Adipocyte (in vitro differentiated cells): ENCODE measurements at regions not wholly inside any gene's neighbourhood (a gene's known extent, or its start where the extent isn't known, plus 50 kb on each side); places are given as distances from the start of the nearest gene placed in this dataset.
A peak's percentile ranks its signal among the peaks of the same experiment; 100 is the strongest.

ENCODE experiments used
- DNase-seq: peaks from one replicate; pipeline ENCODE4 v3.0.0-alpha.2; 2015; ENCODE audit warnings: low read depth
- H3K27me3 ChIP-seq: replicated peaks from 2 replicates; pipeline ENCODE4 v1.7.0; 2013; ENCODE audit warnings: mild to moderate bottlenecking, low read length, moderate library complexity; ENCODE audit not compliant: control insufficient read depth, insufficient read depth
- H3K36me3 ChIP-seq: 2 replicates; pipeline ENCODE4 v1.7.0; 2013; ENCODE audit warnings: low read length, mild to moderate bottlenecking, moderate library complexity; ENCODE audit not compliant: control insufficient read depth, insufficient read depth, severe bottlenecking
- H3K4me1 ChIP-seq: 2 replicates; pipeline ENCODE4 v1.7.0; 2013; ENCODE audit warnings: mild to moderate bottlenecking, low read length, moderate library complexity; ENCODE audit not compliant: control insufficient read depth, insufficient read depth
- H3K4me3 ChIP-seq: 2 replicates; pipeline ENCODE4 v1.7.0; 2013; ENCODE audit warnings: mild to moderate bottlenecking, low read length, moderate library complexity
- H3K9ac ChIP-seq: 2 replicates; pipeline ENCODE4 v1.7.0; 2013; ENCODE audit warnings: mild to moderate bottlenecking, low read length, moderate library complexity
- H3K9me3 ChIP-seq: 2 replicates; pipeline ENCODE4 v1.7.0; 2013; ENCODE audit warnings: mild to moderate bottlenecking, low read length, moderate library complexity; ENCODE audit not compliant: control insufficient read depth

GRCh38 chr5:14069021-14069420 is 74.1 kb upstream of the TRIO start:
- H3K36me3 ChIP-seq = no peaks in the 10 kb centered on the region

GRCh38 chr5:14068136-14068535 is 75.0 kb upstream of the TRIO start:
- Histone ChIP-seq H3K9me3 (no peaks in the 10 kb centered on the region), H3K27me3 (no peaks in the 10 kb centered on the region), H3K4me1 (no peaks in the 10 kb centered on the region), H3K9ac (no peak overlapping the region), H3K4me3 (no peak overlapping the region), H3K36me3 (no peaks in the 10 kb centered on the region)
- no peak for DNase-seq

More at GRCh38 chr5:14069021-14069420, 74.1 kb upstream of the TRIO start:
- Histone ChIP-seq H3K27me3 (no peaks in the 10 kb centered on the region), H3K9ac (no peak overlapping the region), H3K4me1 (no peaks in the 10 kb centered on the region), H3K4me3 (no peak overlapping the region), H3K9me3 (no peaks in the 10 kb centered on the region)
- DNase-seq = no peak

- Histone ChIP-seq H3K36me3 (no peaks in the 10 kb centered on the region), H3K9me3 (no peaks in the 10 kb centered on the region), H3K4me1 (no peaks in the 10 kb centered on the region), H3K27me3 (no peaks in the 10 kb centered on the region), H3K9ac (no peak overlapping the region), H3K4me3 (no peak overlapping the region)
- no peak for DNase-seq
Measured at GRCh38 chr5:14066326-14066725, 76.8 kb upstream of the TRIO start.

- H3K9ac ChIP-seq = no peak overlapping the region
Measured at GRCh38 chr5:14064841-14065240, 78.3 kb upstream of the TRIO start.

GRCh38 chr5:14063691-14064090 is 79.5 kb upstream of the TRIO start:
- H3K27me3 ChIP-seq = no peaks in the 10 kb centered on the region
- no peak overlapping the region for H3K4me3 ChIP-seq
- H3K4me1 ChIP-seq = no peaks in the 10 kb centered on the region
- H3K9me3 ChIP-seq = no peaks in the 10 kb centered on the region
- no peaks in the 10 kb centered on the region for H3K36me3 ChIP-seq
- no peak for DNase-seq
- no peak overlapping the region for H3K9ac ChIP-seq

More at GRCh38 chr5:14064841-14065240, 78.3 kb upstream of the TRIO start:
- no peaks in the 10 kb centered on the region for H3K36me3 ChIP-seq
- DNase-seq = no peak
- no peaks in the 10 kb centered on the region for H3K27me3 ChIP-seq
- H3K4me1 ChIP-seq = no peaks in the 10 kb centered on the region
- no peak overlapping the region for H3K4me3 ChIP-seq
- H3K9me3 ChIP-seq = no peaks in the 10 kb centered on the region

- H3K4me1 ChIP-seq = no peaks in the 10 kb centered on the region
- peak; percentile 19 for DNase-seq
- H3K9me3 ChIP-seq = no peaks in the 10 kb centered on the region
- no peak overlapping the region for H3K4me3 ChIP-seq
- no peak overlapping the region for H3K9ac ChIP-seq
- H3K27me3 ChIP-seq = no peaks in the 10 kb centered on the region
- H3K36me3 ChIP-seq = no peaks in the 10 kb centered on the region
Measured at GRCh38 chr5:14063138-14063537, 80.0 kb upstream of the TRIO start.

- no peaks in the 10 kb centered on the region for H3K9me3 ChIP-seq
- no peak overlapping the region for H3K9ac ChIP-seq
- no peaks in the 10 kb centered on the region for H3K27me3 ChIP-seq
- peak; percentile 29 for DNase-seq
- no peak overlapping the region for H3K4me3 ChIP-seq
- no peaks in the 10 kb centered on the region for H3K4me1 ChIP-seq
- no peaks in the 10 kb centered on the region for H3K36me3 ChIP-seq
Measured at GRCh38 chr5:14062178-14062577, 81.0 kb upstream of the TRIO start.

GRCh38 chr5:14061106-14061505 is 82.0 kb upstream of the TRIO start:
- H3K9ac ChIP-seq = no peak overlapping the region
- DNase-seq = no peak

GRCh38 chr5:14060218-14060617 is 82.9 kb upstream of the TRIO start:
- DNase-seq = no peak

More at GRCh38 chr5:14061106-14061505, 82.0 kb upstream of the TRIO start:
- H3K4me3 ChIP-seq = no peak overlapping the region
- H3K9me3 ChIP-seq = no peaks in the 10 kb centered on the region
- H3K27me3 ChIP-seq = no peaks in the 10 kb centered on the region
- H3K36me3 ChIP-seq = no peaks in the 10 kb centered on the region
- no peaks in the 10 kb centered on the region for H3K4me1 ChIP-seq

GRCh38 chr5:14059810-14060209 is 83.3 kb upstream of the TRIO start:
- Histone ChIP-seq H3K4me1 (peaks cover 8% of the 10 kb centered on the region), H3K9me3 (no peaks in the 10 kb centered on the region), H3K36me3 (no peaks in the 10 kb centered on the region), H3K27me3 (no peaks in the 10 kb centered on the region), H3K9ac (no peak overlapping the region), H3K4me3 (no peak overlapping the region)
- DNase-seq = no peak

More at GRCh38 chr5:14060218-14060617, 82.9 kb upstream of the TRIO start:
- H3K9ac ChIP-seq = no peak overlapping the region
- H3K4me3 ChIP-seq = no peak overlapping the region
- no peaks in the 10 kb centered on the region for H3K36me3 ChIP-seq
- H3K9me3 ChIP-seq = no peaks in the 10 kb centered on the region
- H3K27me3 ChIP-seq = no peaks in the 10 kb centered on the region
- peaks cover 4% of the 10 kb centered on the region for H3K4me1 ChIP-seq

- H3K4me1 ChIP-seq = peaks cover 9% of the 10 kb centered on the region
- H3K4me3 ChIP-seq = no peak overlapping the region
- H3K27me3 ChIP-seq = no peaks in the 10 kb centered on the region
- H3K36me3 ChIP-seq = no peaks in the 10 kb centered on the region
- H3K9ac ChIP-seq = no peak overlapping the region
- no peak for DNase-seq
- H3K9me3 ChIP-seq = no peaks in the 10 kb centered on the region
Measured at GRCh38 chr5:14057289-14057688, 85.9 kb upstream of the TRIO start.

GRCh38 chr5:14056039-14056438 is 87.1 kb upstream of the TRIO start:
- Histone ChIP-seq H3K4me1 (peaks cover 9% of the 10 kb centered on the region), H3K9me3 (no peaks in the 10 kb centered on the region), H3K4me3 (no peak overlapping the region), H3K36me3 (no peaks in the 10 kb centered on the region), H3K27me3 (no peaks in the 10 kb centered on the region), H3K9ac (no peak overlapping the region)
- no peak for DNase-seq
